Retinal pigment epithelial cell (primary cell): ENCODE measurements at regions not wholly inside any gene's neighbourhood (a gene's known extent, or its start where the extent isn't known, plus 50 kb on each side); places are given as distances from the start of the nearest gene placed in this dataset.

Experiments
- DNase-seq: peaks from one replicate; pipeline ENCODE4 v3.0.0-alpha.2; 2010; ENCODE audit warnings: low read depth
- H3K4me3 ChIP-seq: 2 replicates; pipeline ENCODE4 v1.5.1; 2011; ENCODE audit warnings: mild to moderate bottlenecking, low read length, control low read depth, moderate library complexity
- CTCF ChIP-seq: conservative IDR thresholded peaks from 2 replicates; pipeline ENCODE4 v1.5.1; 2011; ENCODE audit warnings: low read depth, low read length, control low read depth, inconsistent platforms

- DNase-seq = no peak
- no peak for TF ChIP-seq CTCF
- no peak overlapping the region for H3K4me3 ChIP-seq
Observed at GRCh38 chr15:47244361-47244760, 472.9 kb upstream of the SEMA6D start.

- no peak for DNase-seq
- no peak overlapping the region for H3K4me3 ChIP-seq
- no peak for TF ChIP-seq CTCF
Observed at GRCh38 chr15:47246317-47246716, 471.0 kb upstream of the SEMA6D start.

GRCh38 chr15:47258521-47258920, 458.8 kb upstream of the SEMA6D start:
- no peak for TF ChIP-seq CTCF
- H3K4me3 ChIP-seq = no peak overlapping the region
- DNase-seq = no peak

GRCh38 chr15:47265686-47266085, 451.6 kb upstream of the SEMA6D start:
- no peak for TF ChIP-seq CTCF
- no peak for DNase-seq
- H3K4me3 ChIP-seq = no peak overlapping the region

- no peak for DNase-seq
- no peak for TF ChIP-seq CTCF
- H3K4me3 ChIP-seq = no peak overlapping the region
Observed at GRCh38 chr15:47266566-47266965, 450.7 kb upstream of the SEMA6D start.

- DNase-seq = no peak
- TF ChIP-seq CTCF = no peak
- no peak overlapping the region for H3K4me3 ChIP-seq
Observed at GRCh38 chr15:47273864-47274263, 443.4 kb upstream of the SEMA6D start.

GRCh38 chr15:47283246-47283645, 434.1 kb upstream of the SEMA6D start:
- TF ChIP-seq CTCF = no peak
- H3K4me3 ChIP-seq = no peak overlapping the region
- no peak for DNase-seq
